K562 (cell line): ENCODE measurements at regions not wholly inside any gene's neighbourhood (a gene's known extent, or its start where the extent isn't known, plus 50 kb on each side); places are given as distances from the start of the nearest gene placed in this dataset.

ENCODE experiments used
- ATAC-seq: fragments of 200-7000 bp; cut with Tn5 transposase; 3 replicates; pipeline ENCODE4 v1.9.1; 2020; ENCODE audit warnings: moderate library complexity
- BruUV-seq: library from RNA; stranded (reverse); fragments of 400-500 nt; replicated peaks from 2 replicates; lab custom pipeline; 2021; lab: Mats Ljungman, UMichigan
- CTCF ChIA-PET: fragments of 300-600 bp; formaldehyde crosslinking; extraction: SDS; loops from one replicate; lab custom pipeline; 2021; ENCODE audit warnings: low intra/inter-chr PET ratio; lab: Yijun Ruan, JAX
- POLR2A ChIA-PET: fragments of 300-600, 350-650 bp; sonication (Branson Sonifier 250); formaldehyde crosslinking; extraction: SDS; loops from one replicate; lab custom pipeline; 2021; ENCODE audit warnings: antibody characterized with exemption, inconsistent platforms; lab: Yijun Ruan, JAX
- DNase-seq, 4 experiments: peaks; one replicate each; pipeline versions ENCODE4 v3.0.0 to v3.0.0-alpha.2; 2011 to 2018; ENCODE audit warnings: low spot score in 3 of 4, mixed read lengths in 3 of 4; ENCODE audit errors: extremely low read depth in 1 of 4
- FAIRE-seq: peaks from 2 replicates; lab custom pipeline; 2011; peaks lifted over from hg19 to GRCh38; lab: Jason Lieb, UNC
- H2AFZ ChIP-seq: 2 replicates; pipeline ENCODE4 v1.6.0; 2011; ENCODE audit warnings: low read depth, low read length, control low read depth, inconsistent platforms
- H3K27ac ChIP-seq: fragments of 200-600 bp; 3 replicates; pipeline ENCODE4 v1.8.0; 2011; ENCODE audit warnings: low read depth, mild to moderate bottlenecking, control low read depth, inconsistent platforms, low read length, moderate library complexity, mixed read lengths; ENCODE audit errors: extremely low read depth
- H3K27me3 ChIP-seq, 2 experiments: fragments of 300-600 bp in 1 of 2; 2 replicates in 1 of 2; 3 replicates in 1 of 2; pipeline versions ENCODE4 v1.6.0 to v1.8.0; 2011; ENCODE audit warnings: inconsistent platforms in 2 of 2, low read length in 2 of 2, mild to moderate bottlenecking in 1 of 2, mixed read lengths in 1 of 2, moderate library complexity in 1 of 2; ENCODE audit not compliant: control insufficient read depth in 2 of 2, insufficient read depth in 2 of 2
- H3K36me3 ChIP-seq: fragments of 300-600 bp; 3 replicates; pipeline ENCODE4 v1.8.0; 2011; ENCODE audit warnings: mild to moderate bottlenecking, low read length, inconsistent platforms; ENCODE audit not compliant: control insufficient read depth, insufficient read depth
- H3K4me1 ChIP-seq, 2 experiments: fragments of 200-600 bp in 1 of 2; replicated peaks in 1 of 2; 2 replicates in 1 of 2; 3 replicates in 1 of 2; pipeline versions ENCODE4 v1.5.1 to v1.8.0; 2011; ENCODE audit warnings: inconsistent platforms in 2 of 2, low read length in 2 of 2, mild to moderate bottlenecking in 1 of 2, mixed read lengths in 1 of 2, moderate library complexity in 1 of 2; ENCODE audit not compliant: control insufficient read depth in 2 of 2, insufficient read depth in 2 of 2
- H3K4me2 ChIP-seq: 2 replicates; pipeline ENCODE4 v1.6.1; 2011; ENCODE audit warnings: low read length, control low read depth, inconsistent platforms, mixed read lengths; ENCODE audit not compliant: insufficient read depth
- H3K4me3 ChIP-seq: fragments of 200-600 bp; sonication (generic), shearing (Covaris generic); 2 replicates; pipeline ENCODE4 v1.5.1; 2016; ENCODE audit warnings: control low read depth, inconsistent platforms
- H3K79me2 ChIP-seq: fragments of 200-600 bp; 3 replicates; pipeline ENCODE4 v1.8.0; 2011; ENCODE audit warnings: low read length, inconsistent platforms; ENCODE audit not compliant: control insufficient read depth, insufficient read depth
- H3K9ac ChIP-seq, 2 experiments: 2 replicates each; pipeline versions ENCODE4 v1.6.0 to v1.6.1; 2011; ENCODE audit warnings: low read depth in 2 of 2, low read length in 2 of 2, control low read depth in 1 of 2, inconsistent platforms in 1 of 2, mild to moderate bottlenecking in 1 of 2, mixed read lengths in 1 of 2; ENCODE audit not compliant: insufficient read depth in 1 of 2
- H3K9me1 ChIP-seq: one replicate; pipeline ENCODE4 v1.6.0; 2011; ENCODE audit warnings: inconsistent platforms, mild to moderate bottlenecking, low read length, moderate library complexity; ENCODE audit not compliant: control insufficient read depth, insufficient read depth
- H3K9me3 ChIP-seq: replicated peaks from 2 replicates; pipeline ENCODE4 v1.5.1; 2011; ENCODE audit warnings: low read depth, low read length, inconsistent platforms; ENCODE audit not compliant: control insufficient read depth, insufficient read depth
- H4K20me1 ChIP-seq: replicated peaks from 2 replicates; pipeline ENCODE4 v1.6.1; 2011; ENCODE audit warnings: low read length, inconsistent platforms, mixed read lengths; ENCODE audit not compliant: control insufficient read depth, insufficient read depth
- CCAR2 ChIP-seq: fragments of 200-400 bp; formaldehyde crosslinking; IDR thresholded peaks from 2 replicates; pipeline ENCODE4 v1.6.1; 2017; ENCODE audit warnings: mild to moderate bottlenecking, low read depth, low read length
- CHD1 ChIP-seq: fragments of 200-600 bp; sonication (generic); IDR thresholded peaks from one replicate; pipeline ENCODE4 v1.6.1; 2012; ENCODE audit warnings: mild to moderate bottlenecking, moderate library complexity, low read length, inconsistent platforms
- MAFG ChIP-seq: fragments of 450-650 bp; conservative IDR thresholded peaks from 2 replicates; pipeline ENCODE4 v1.6.1; 2016; ENCODE audit warnings: missing genetic modification characterization, missing compliant biosample characterization
- NCOA6 ChIP-seq: fragments of 450-650 bp; IDR thresholded peaks from 2 replicates; pipeline ENCODE4 v1.6.1; 2017; ENCODE audit warnings: mild to moderate bottlenecking
- NR1H2 ChIP-seq: sonication (generic); formaldehyde crosslinking; IDR thresholded peaks from 2 replicates; pipeline ENCODE4 v1.4.0; 2020; ENCODE audit warnings: mild to moderate bottlenecking, missing genetic modification reagents
- PCBP2 ChIP-seq: fragments of 200-400 bp; formaldehyde crosslinking; IDR thresholded peaks from 2 replicates; pipeline ENCODE4 v1.6.1; 2018; ENCODE audit warnings: low read length, low read depth, mild to moderate bottlenecking, moderate library complexity; ENCODE audit not compliant: poor library complexity, severe bottlenecking
- SMAD2 ChIP-seq: fragments of 150-350 bp; IDR thresholded peaks from 2 replicates; pipeline ENCODE4 v1.6.1; 2014; ENCODE audit warnings: low read depth, mild to moderate bottlenecking, low read length
- ZNF639 ChIP-seq, 2 experiments: fragments of 200-800 bp in 1 of 2; sonication (Bioruptor generic) in 1 of 2; sonication (generic) in 1 of 2; formaldehyde crosslinking in 1 of 2; IDR thresholded peaks in 1 of 2; conservative IDR thresholded peaks in 1 of 2; 2 replicates each; pipeline versions ENCODE4 v1.5.0 to v1.6.1; 2016 to 2020; ENCODE audit warnings: missing compliant biosample characterization in 1 of 2, missing genetic modification characterization in 1 of 2, missing genetic modification reagents in 1 of 2
- WGBS: fragments of 100-300 bp; shearing (Covaris generic); methylation state at CpG from one replicate; pipeline ENCODE4 v1.1.6; 2016; ENCODE audit warnings: low coverage, mixed read lengths; ENCODE audit not compliant: insufficient coverage; ENCODE audit errors: missing lambda C conversion rate; 5-methylcytosine and 5-hydroxymethylcytosine counted together
- in situ Hi-C: fragments of 300-500 bp; cut with MboI; formaldehyde crosslinking; loops from 4 replicates; pipeline ENCODE4 v1.15.0; 2018; ENCODE audit warnings: inconsistent platforms, mixed read lengths
- intact Hi-C: fragments of 100-400 bp; cut with micrococcal nuclease; formaldehyde crosslinking; loops from 2 replicates; pipeline ENCODE4 v1.14.2; 2022

- Histone ChIP-seq H4K20me1 (no peaks in the 10 kb centered on the region), H3K4me1 (no peaks in the 10 kb centered on the region), H3K9me1 (no peaks in the 10 kb centered on the region), H3K4me2 (no peak overlapping the region), H3K36me3 (no peaks in the 10 kb centered on the region), H3K9ac (no peak overlapping the region), H3K9me3 (no peaks in the 10 kb centered on the region), H3K27ac (no peak overlapping the region), H3K27me3 (no peaks in the 10 kb centered on the region), H3K79me2 (no peaks in the 10 kb centered on the region), H3K4me3 (no peak overlapping the region), H2AFZ (no peak overlapping the region)
- in situ Hi-C loops (no loop called here), intact Hi-C loops (no loop called here)
- ATAC-seq (no peak), FAIRE-seq (no peak), DNase-seq (no peak)
- TF ChIP-seq NCOA6 = no peak
- no peak for TF ChIP-seq CCAR2
- 0 out of 2 replicates have a peak, but pooled peaks have one; percentile 24 for TF ChIP-seq MAFG (tag)
- TF ChIP-seq CHD1 = no peak
- TF ChIP-seq ZNF639 (CRISPR knock-in tag; conservative IDR thresholded peaks at IDR 0.05 in 1 of 2, IDR thresholded peaks at IDR 0.05 in 1 of 2) = no peak
- TF ChIP-seq NR1H2 (CRISPR knock-in tag) = no peak
- TF ChIP-seq SMAD2 = no peak
- TF ChIP-seq PCBP2 = no peak
- WGBS = 0% methylated on average over 4 of the region's 4 CpGs
- no TSS peak for BruUV-seq
- POLR2A ChIA-PET = no interaction called here
- CTCF ChIA-PET = no interaction called here
Observed at GRCh38 chr5:117103703-117104102, 529.1 kb upstream of the SEMA6A start.
